H9 (cell line): ENCODE measurements at regions not wholly inside any gene's neighbourhood (a gene's known extent, or its start where the extent isn't known, plus 50 kb on each side); places are given as distances from the start of the nearest gene placed in this dataset.

Experiments
- DNase-seq: peaks from one replicate; pipeline ENCODE4 v3.0.0-alpha.2; 2017
- H2AFZ ChIP-seq: one replicate; pipeline ENCODE4 v1.6.1; 2013; ENCODE audit warnings: mild to moderate bottlenecking, low read length, control low read depth, moderate library complexity
- H2AK5ac ChIP-seq: 2 replicates; pipeline ENCODE4 v1.6.1; 2013; ENCODE audit warnings: low read length, control low read depth, mixed read lengths; ENCODE audit not compliant: insufficient read length
- H2BK120ac ChIP-seq: one replicate; pipeline ENCODE4 v1.6.1; 2013; ENCODE audit warnings: low read depth, mild to moderate bottlenecking, low read length, control low read depth, inconsistent platforms; ENCODE audit not compliant: poor library complexity, severe bottlenecking
- H2BK12ac ChIP-seq: 2 replicates; pipeline ENCODE4 v1.6.1; 2013; ENCODE audit warnings: low read length, control low read depth, mixed read lengths, low read depth; ENCODE audit not compliant: insufficient read length
- H2BK15ac ChIP-seq: 2 replicates; pipeline ENCODE4 v1.6.1; 2013; ENCODE audit warnings: low read depth, low read length, control low read depth
- H2BK20ac ChIP-seq: one replicate; pipeline ENCODE4 v1.6.1; 2013; ENCODE audit warnings: low read depth, mild to moderate bottlenecking, low read length, control low read depth, inconsistent platforms; ENCODE audit not compliant: poor library complexity, severe bottlenecking
- H2BK5ac ChIP-seq: 2 replicates; pipeline ENCODE4 v1.6.1; 2013; ENCODE audit warnings: low read length, control low read depth, mixed read lengths; ENCODE audit not compliant: insufficient read length
- H3K14ac ChIP-seq: 2 replicates; pipeline ENCODE4 v1.6.1; 2013; ENCODE audit warnings: low read length, control low read depth; ENCODE audit not compliant: insufficient read depth
- H3K18ac ChIP-seq: 2 replicates; pipeline ENCODE4 v1.6.1; 2013; ENCODE audit warnings: low read depth, mild to moderate bottlenecking, mixed read lengths, low read length, control low read depth; ENCODE audit not compliant: insufficient read length
- H3K23ac ChIP-seq: 2 replicates; pipeline ENCODE4 v1.6.1; 2013; ENCODE audit warnings: low read length, control low read depth, mixed read lengths, low read depth; ENCODE audit not compliant: insufficient read length
- H3K23me2 ChIP-seq: 2 replicates; pipeline ENCODE4 v1.6.1; 2013; ENCODE audit warnings: low read depth, mild to moderate bottlenecking, mixed read lengths, low read length, control low read depth; ENCODE audit not compliant: insufficient read length, poor library complexity, severe bottlenecking
- H3K27ac ChIP-seq: 2 replicates; pipeline ENCODE4 v1.5.1; 2013; ENCODE audit warnings: low read length, control low read depth, mixed read lengths, low read depth; ENCODE audit not compliant: insufficient read length
- H3K27me3 ChIP-seq: 2 replicates; pipeline ENCODE4 v1.6.1; 2013; ENCODE audit warnings: low read length, control low read depth, inconsistent platforms; ENCODE audit not compliant: insufficient read depth
- H3K4ac ChIP-seq: 2 replicates; pipeline ENCODE4 v1.6.1; 2013; ENCODE audit warnings: low read depth, mild to moderate bottlenecking, control low read depth, inconsistent platforms, low read length, moderate library complexity
- H3K4me1 ChIP-seq: 2 replicates; pipeline ENCODE4 v1.6.1; 2013; ENCODE audit warnings: low read length, control low read depth, inconsistent platforms; ENCODE audit not compliant: insufficient read depth
- H3K4me2 ChIP-seq: 2 replicates; pipeline ENCODE4 v1.6.1; 2013; ENCODE audit warnings: low read length, control low read depth, mixed read lengths; ENCODE audit not compliant: insufficient read length, insufficient read depth
- H3K56ac ChIP-seq: 2 replicates; pipeline ENCODE4 v1.6.1; 2013; ENCODE audit warnings: low read depth, mild to moderate bottlenecking, mixed read lengths, low read length, control low read depth; ENCODE audit not compliant: insufficient read length
- H3K79me1 ChIP-seq: 2 replicates; pipeline ENCODE4 v1.6.1; 2013; ENCODE audit warnings: low read depth, mild to moderate bottlenecking, moderate library complexity, low read length, control low read depth, inconsistent platforms; ENCODE audit not compliant: insufficient read depth, poor library complexity, severe bottlenecking
- H3K79me2 ChIP-seq: 2 replicates; pipeline ENCODE4 v1.6.1; 2013; ENCODE audit warnings: low read length, control low read depth, inconsistent platforms; ENCODE audit not compliant: insufficient read depth
- H3K9ac ChIP-seq: 2 replicates; pipeline ENCODE4 v1.6.1; 2013; ENCODE audit warnings: low read length, control low read depth, mixed read lengths; ENCODE audit not compliant: insufficient read length; ENCODE audit errors: extremely low read depth
- H3K9me3 ChIP-seq: one replicate; pipeline ENCODE4 v1.6.1; 2013; ENCODE audit warnings: low read depth, low read length, inconsistent platforms; ENCODE audit not compliant: control insufficient read depth
- H3T11ph ChIP-seq: one replicate; pipeline ENCODE4 v1.6.1; 2013; ENCODE audit warnings: mild to moderate bottlenecking, low read length, control low read depth, inconsistent platforms
- H4K20me1 ChIP-seq: one replicate; pipeline ENCODE4 v1.6.1; 2013; ENCODE audit not compliant: control insufficient read depth, insufficient read length, insufficient read depth
- H4K5ac ChIP-seq: 2 replicates; pipeline ENCODE4 v1.6.1; 2013; ENCODE audit warnings: low read depth, mild to moderate bottlenecking, mixed read lengths, low read length, control low read depth; ENCODE audit not compliant: insufficient read length
- H4K8ac ChIP-seq: replicated peaks from 2 replicates; pipeline ENCODE4 v1.6.1; 2013; ENCODE audit warnings: low read length, control low read depth, mixed read lengths, low read depth; ENCODE audit not compliant: insufficient read length
- H4K91ac ChIP-seq: 2 replicates; pipeline ENCODE4 v1.6.1; 2013; ENCODE audit warnings: low read depth, mild to moderate bottlenecking, moderate library complexity, mixed read lengths, low read length, control low read depth; ENCODE audit not compliant: insufficient read length
- H3K27ac Mint-ChIP-seq, 3 experiments: 2 replicates in 2 of 3; 3 replicates in 1 of 3; pipeline ENCODE4 v1.8.0; 2020 to 2021; ENCODE audit warnings: mixed read lengths in 3 of 3, mild to moderate bottlenecking in 1 of 3, moderate library complexity in 1 of 3
- H3K27me3 Mint-ChIP-seq: 2 replicates; pipeline ENCODE4 v1.8.0; 2021; ENCODE audit warnings: low read depth, mild to moderate bottlenecking, moderate library complexity, mixed read lengths
- H3K36me3 Mint-ChIP-seq, 3 experiments: 2 replicates in 2 of 3; 3 replicates in 1 of 3; pipeline ENCODE4 v1.8.0; 2020 to 2021; ENCODE audit warnings: low read depth in 3 of 3, mixed read lengths in 3 of 3; ENCODE audit not compliant: insufficient read depth in 1 of 3
- H3K4me1 Mint-ChIP-seq, 2 experiments: 2 replicates each; pipeline ENCODE4 v1.8.0; 2020; ENCODE audit warnings: mixed read lengths in 2 of 2
- H3K4me3 Mint-ChIP-seq, 2 experiments: 2 replicates in 1 of 2; 3 replicates in 1 of 2; pipeline ENCODE4 v1.8.0; 2020 to 2021; ENCODE audit warnings: mild to moderate bottlenecking in 2 of 2, mixed read lengths in 2 of 2, moderate library complexity in 1 of 2
- H3K9me3 Mint-ChIP-seq, 2 experiments: 2 replicates in 1 of 2; 3 replicates in 1 of 2; pipeline ENCODE4 v1.8.0; 2020; ENCODE audit warnings: mild to moderate bottlenecking in 2 of 2, mixed read lengths in 2 of 2, moderate library complexity in 1 of 2
- CTCF ChIP-seq: fragments of 200-600 bp; sonication (generic); conservative IDR thresholded peaks from 3 replicates; pipeline ENCODE4 v1.8.0; 2021; ENCODE audit warnings: antibody characterized with exemption, mild to moderate bottlenecking
- WGBS: extraction: QIAGEN DNeasy Blood & Tissue Kit; methylation state at CpG from one replicate; pipeline ENCODE4 v1.1.7; 2013; ENCODE audit warnings: missing lambda C conversion rate, low lambda C conversion rate, mixed read lengths; ENCODE audit not compliant: insufficient read length; ENCODE audit errors: extremely low coverage; 5-methylcytosine and 5-hydroxymethylcytosine counted together

GRCh38 chr2:238518821-238519186 lies 92.1 kb downstream of the ASB1 start:
- Histone ChIP-seq H3K9ac (no peak overlapping the region), H2BK20ac (no peak overlapping the region), H3K56ac (no peak overlapping the region), H3K23ac (no peak overlapping the region), H2BK5ac (no peak overlapping the region), H2AK5ac (no peak overlapping the region), H3K9me3 (no peaks in the 10 kb centered on the region), H3K4ac (no peak overlapping the region), H3T11ph (no peak overlapping the region), H3K79me1 (no peaks in the 10 kb centered on the region), H3K23me2 (no peaks in the 10 kb centered on the region), H4K5ac (no peak overlapping the region), H3K27me3 (no peaks in the 10 kb centered on the region), H3K18ac (no peak overlapping the region), H3K14ac (no peak overlapping the region), H3K79me2 (no peaks in the 10 kb centered on the region), H2AFZ (no peak overlapping the region), H3K4me1 (no peaks in the 10 kb centered on the region), H2BK120ac (no peak overlapping the region), H3K27ac (no peak overlapping the region), H4K8ac (no peak overlapping the region), H2BK15ac (no peak overlapping the region), H3K4me2 (no peak overlapping the region), H4K20me1 (peaks cover 4% of the 10 kb centered on the region), H4K91ac (no peak overlapping the region), H2BK12ac (no peak overlapping the region)
- no peak overlapping the region for H3K4me3 Mint-ChIP-seq
- peaks cover 0 to 2% of the 10 kb centered on the region in 2 experiments; a peak in 1 of 4 replicates for H3K4me1 Mint-ChIP-seq
- H3K9me3 Mint-ChIP-seq: peaks cover 4 to 7% of the 10 kb centered on the region in 2 experiments; a peak in 4 of 5 replicates
- DNase-seq: no peak
- TF ChIP-seq CTCF: no peak
- H3K27ac Mint-ChIP-seq: no peak overlapping the region
- WGBS: no CpG with 5 or more reads among the region's 7 CpGs
- H3K27me3 Mint-ChIP-seq: peaks cover 4% of the 10 kb centered on the region; the same call in 1 of the 2 replicates
- peaks cover 0 to 5% (median 0%) of the 10 kb centered on the region in 3 experiments; a peak in 3 of 7 replicates for H3K36me3 Mint-ChIP-seq
